Keratinocyte (primary cell): ENCODE measurements at regions not wholly inside any gene's neighbourhood (a gene's known extent, or its start where the extent isn't known, plus 50 kb on each side); places are given as distances from the start of the nearest gene placed in this dataset.

Source experiments
- DNase-seq: peaks from one replicate; pipeline ENCODE4 v3.0.0-alpha.2; 2011; ENCODE audit warnings: low read depth, missing footprints, low spot score
- FAIRE-seq: peaks from 2 replicates; lab custom pipeline; 2011; peaks lifted over from hg19 to GRCh38; lab: Jason Lieb, UNC
- H2AFZ ChIP-seq: 2 replicates; pipeline ENCODE4 v1.6.0; 2012; ENCODE audit warnings: low read length, control low read depth, inconsistent platforms; ENCODE audit not compliant: control insufficient read depth
- H3K27ac ChIP-seq: 2 replicates; pipeline ENCODE4 v1.5.1; 2011; ENCODE audit warnings: low read length; ENCODE audit not compliant: control insufficient read depth, insufficient read depth
- H3K27me3 ChIP-seq: 3 replicates; pipeline ENCODE4 v1.6.0; 2011; ENCODE audit warnings: low read length; ENCODE audit not compliant: control insufficient read depth, insufficient read depth; ENCODE audit errors: extremely low read depth
- H3K36me3 ChIP-seq, 2 experiments: 2 replicates in 1 of 2; 3 replicates in 1 of 2; pipeline ENCODE4 v1.5.1; 2011; ENCODE audit warnings: low read length in 2 of 2, mild to moderate bottlenecking in 1 of 2; ENCODE audit not compliant: control insufficient read depth in 2 of 2, insufficient read depth in 2 of 2; ENCODE audit errors: extremely low read depth in 1 of 2
- H3K4me1 ChIP-seq: 3 replicates; pipeline ENCODE4 v1.5.1; 2011; ENCODE audit warnings: low read length; ENCODE audit not compliant: control insufficient read depth, insufficient read depth; ENCODE audit errors: extremely low read depth
- H3K4me2 ChIP-seq: 3 replicates; pipeline ENCODE4 v1.6.0; 2011; ENCODE audit warnings: low read depth, low read length; ENCODE audit not compliant: control insufficient read depth, insufficient read depth; ENCODE audit errors: extremely low read depth
- H3K4me3 ChIP-seq, 3 experiments: fragments of 200-600 bp in 1 of 3; sonication (generic) in 1 of 3; 2 replicates in 2 of 3; 3 replicates in 1 of 3; pipeline ENCODE4 v1.5.1; 2011 to 2016; ENCODE audit warnings: low read length in 3 of 3, mild to moderate bottlenecking in 3 of 3, control low read depth in 2 of 3, inconsistent platforms in 1 of 3, low read depth in 1 of 3, mixed read lengths in 1 of 3, mixed run types in 1 of 3, moderate library complexity in 1 of 3; ENCODE audit not compliant: control insufficient read depth in 2 of 3, insufficient read depth in 2 of 3; ENCODE audit errors: extremely low read depth in 1 of 3
- H3K79me2 ChIP-seq: 2 replicates; pipeline ENCODE4 v1.6.0; 2012; ENCODE audit warnings: low read length; ENCODE audit not compliant: control insufficient read depth, insufficient read depth
- H3K9ac ChIP-seq: 3 replicates; pipeline ENCODE4 v1.6.0; 2011; ENCODE audit warnings: low read length; ENCODE audit not compliant: control insufficient read depth, insufficient read depth; ENCODE audit errors: extremely low read depth
- H3K9me1 ChIP-seq: 3 replicates; pipeline ENCODE4 v1.6.0; 2011; ENCODE audit warnings: low read length; ENCODE audit not compliant: control insufficient read depth, insufficient read depth; ENCODE audit errors: extremely low read depth
- H3K9me3 ChIP-seq: 2 replicates; pipeline ENCODE4 v1.5.1; 2012; ENCODE audit warnings: low read depth, low read length; ENCODE audit not compliant: control insufficient read depth
- H4K20me1 ChIP-seq: 3 replicates; pipeline ENCODE4 v1.6.0; 2011; ENCODE audit warnings: low read length; ENCODE audit not compliant: control insufficient read depth, insufficient read depth; ENCODE audit errors: extremely low read depth
- CTCF ChIP-seq, 3 experiments: IDR thresholded peaks in 1 of 3; conservative IDR thresholded peaks in 1 of 3; optimal IDR thresholded peaks in 1 of 3; 2 replicates in 2 of 3; 3 replicates in 1 of 3; pipeline versions ENCODE3 to v1.5.1; 2011; ENCODE audit warnings: low read length in 3 of 3, mild to moderate bottlenecking in 3 of 3, moderate library complexity in 2 of 3, control low read depth in 1 of 3, inconsistent platforms in 1 of 3; ENCODE audit not compliant: insufficient read depth in 2 of 3; ENCODE audit errors: extremely low read depth in 1 of 3
- EZH2 ChIP-seq: IDR thresholded peaks from one replicate; pipeline ENCODE4 v1.6.1; 2012; ENCODE audit warnings: inconsistent platforms, mild to moderate bottlenecking, low read length, moderate library complexity
- dilution Hi-C: fragments of 300-500 bp; cut with MboI; formaldehyde crosslinking; loops from one replicate; pipeline ENCODE4 v1.7.0; 2020; ENCODE audit warnings: low sequenced_read_pairs; ENCODE audit not compliant: extremely low pct_ligation_motif_present

DNA sequence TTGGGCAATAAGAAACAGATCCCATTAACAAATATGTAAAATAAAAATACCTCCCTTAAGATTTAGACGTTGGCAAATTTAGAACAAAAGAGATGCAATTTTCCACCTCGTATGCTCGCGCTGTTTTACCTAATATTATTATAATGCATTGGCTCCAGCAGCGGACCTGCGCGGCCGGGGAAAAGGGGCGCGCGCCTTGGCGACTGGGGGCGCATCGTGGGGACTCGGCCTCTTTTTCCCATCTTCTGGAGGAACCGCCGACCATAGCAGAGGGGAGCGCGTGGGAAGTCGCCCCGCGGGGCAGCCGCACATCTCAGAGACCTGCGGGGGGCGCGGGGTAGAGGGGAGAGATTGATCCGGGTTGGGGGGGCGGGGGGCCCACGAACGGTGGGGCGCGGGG is 139.4 kb upstream of the MKI67 start:
- dilution Hi-C loops: no loop called here
- DNase-seq: no peak
- Histone ChIP-seq H3K9ac (no peak overlapping the region), H3K4me1 (no peaks in the 10 kb centered on the region), H3K9me3 (no peaks in the 10 kb centered on the region), H2AFZ (no peak overlapping the region), H3K9me1 (no peaks in the 10 kb centered on the region), H3K4me2 (no peak overlapping the region), H3K27me3 (peaks cover 3% of the 10 kb centered on the region), H3K79me2 (no peaks in the 10 kb centered on the region), H4K20me1 (no peaks in the 10 kb centered on the region), H3K4me3 (no peak overlapping the region), H3K27ac (no peak overlapping the region), H3K36me3 (no peaks in the 10 kb centered on the region)
- no peak for TF ChIP-seq EZH2
- TF ChIP-seq CTCF (optimal IDR thresholded peaks at IDR 0.05 in 1 of 3, IDR thresholded peaks at IDR 0.05 in 1 of 3, conservative IDR thresholded peaks at IDR 0.05 in 1 of 3; ENCODE audit: extremely low read depth in 1 of 3, insufficient read depth in 2 of 3, low read length in 3 of 3): no peak
- FAIRE-seq: no peak

- Histone ChIP-seq H3K4me3 (no peak overlapping the region), H3K27ac (no peak overlapping the region), H3K4me1 (no peaks in the 10 kb centered on the region), H3K9me1 (no peaks in the 10 kb centered on the region), H3K36me3 (no peaks in the 10 kb centered on the region), H3K79me2 (no peaks in the 10 kb centered on the region), H2AFZ (no peak overlapping the region), H3K27me3 (peaks cover 3% of the 10 kb centered on the region), H3K9ac (no peak overlapping the region), H3K4me2 (no peak overlapping the region), H3K9me3 (no peaks in the 10 kb centered on the region), H4K20me1 (no peaks in the 10 kb centered on the region)
- no peak for TF ChIP-seq CTCF (optimal IDR thresholded peaks at IDR 0.05 in 1 of 3, IDR thresholded peaks at IDR 0.05 in 1 of 3, conservative IDR thresholded peaks at IDR 0.05 in 1 of 3; ENCODE audit: extremely low read depth in 1 of 3, insufficient read depth in 2 of 3, low read length in 3 of 3)
- no peak for DNase-seq
- no peak for FAIRE-seq
- dilution Hi-C loops: no loop called here
These were observed 141.4 kb upstream of the MKI67 start for GRCh38 chr10:128267581-128267980.
